Panc1 (cell line): ENCODE measurements at regions not wholly inside any gene's neighbourhood (a gene's known extent, or its start where the extent isn't known, plus 50 kb on each side); places are given as distances from the start of the nearest gene placed in this dataset.

Source experiments
- ATAC-seq: fragments of 200-7000 bp; cut with Tn5 transposase; 2 replicates; pipeline ENCODE4 v1.9.1; 2020; ENCODE audit warnings: mild to moderate bottlenecking, moderate library complexity
- BruUV-seq: library from RNA; stranded (reverse); fragments of 400-500 nt; replicated peaks from 2 replicates; lab custom pipeline; 2021; lab: Mats Ljungman, UMichigan
- CTCF ChIA-PET: fragments of 300-600 bp; sonication (Branson Sonifier 250); formaldehyde crosslinking; loops from one replicate; lab custom pipeline; 2022; ENCODE audit warnings: antibody characterized with exemption; lab: Charles Lee
- POLR2A ChIA-PET: fragments of 300-600 bp; sonication (Branson Sonifier 250); formaldehyde crosslinking; loops from one replicate; lab custom pipeline; 2022; ENCODE audit warnings: antibody characterized with exemption; lab: Charles Lee
- DNase-seq: peaks from one replicate; pipeline ENCODE4 v3.0.0-alpha.2; 2010; ENCODE audit warnings: low read depth, low spot score
- H3K27ac ChIP-seq: 2 replicates; pipeline ENCODE4 v1.5.1; 2011; ENCODE audit warnings: mild to moderate bottlenecking, low read length, inconsistent platforms
- H3K27me3 ChIP-seq: fragments of 200-500 bp; sonication (Bioruptor generic); 2 replicates; pipeline ENCODE4 v1.6.0; 2014; ENCODE audit warnings: low read length, inconsistent platforms; ENCODE audit not compliant: control insufficient read depth, insufficient read depth
- H3K36me3 ChIP-seq: fragments of 200-500 bp; sonication (Bioruptor generic); 2 replicates; pipeline ENCODE4 v1.5.1; 2014; ENCODE audit warnings: inconsistent platforms, mild to moderate bottlenecking, low read length, moderate library complexity; ENCODE audit not compliant: control insufficient read depth, insufficient read depth
- H3K4me1 ChIP-seq: 2 replicates; pipeline ENCODE4 v1.5.1; 2011; ENCODE audit warnings: inconsistent platforms, mild to moderate bottlenecking, low read length, moderate library complexity; ENCODE audit not compliant: control insufficient read depth, insufficient read depth
- H3K4me3 ChIP-seq, 2 experiments: 2 replicates each; pipeline ENCODE4 v1.5.1; 2011 to 2012; ENCODE audit warnings: low read depth in 2 of 2, low read length in 2 of 2, mild to moderate bottlenecking in 2 of 2, inconsistent platforms in 1 of 2, moderate library complexity in 1 of 2
- H3K9me3 ChIP-seq: fragments of 200-500 bp; sonication (Bioruptor generic); 2 replicates; pipeline ENCODE4 v1.5.1; 2014; ENCODE audit warnings: low read depth, mild to moderate bottlenecking, inconsistent platforms, low read length, moderate library complexity; ENCODE audit not compliant: control insufficient read depth, insufficient read depth
- POLR2AphosphoS5 ChIP-seq: IDR thresholded peaks from 2 replicates; pipeline ENCODE4 v1.6.1; 2012; ENCODE audit warnings: mild to moderate bottlenecking, low read depth, low read length, moderate library complexity
- SIN3A ChIP-seq: IDR thresholded peaks from 2 replicates; pipeline ENCODE4 v1.6.1; 2012; ENCODE audit warnings: low read depth, mild to moderate bottlenecking, low read length, moderate library complexity, borderline replicate concordance; ENCODE audit not compliant: insufficient read depth
- TCF7L2 ChIP-seq: IDR thresholded peaks from 2 replicates; pipeline ENCODE4 v1.6.1; 2011; ENCODE audit warnings: mild to moderate bottlenecking, low read depth, low read length, inconsistent platforms
- in situ Hi-C: cut with HindIII; loops from 2 replicates; pipeline ENCODE4 v1.10.0; 2016; ENCODE audit warnings: low sequenced_read_pairs, low pct_unique_long_range_greater_than_20kb
- intact Hi-C: fragments of 100-400 bp; cut with micrococcal nuclease; formaldehyde crosslinking; loops from one replicate; pipeline ENCODE4 v1.10.0; 2022; ENCODE audit not compliant: unreplicated experiment
- TF ChIP-seq, protein P1 (sequence below), 2 experiments: IDR thresholded peaks; 2 replicates each; pipeline ENCODE4 v1.6.1; 2011 to 2012; ENCODE audit warnings: low read depth in 2 of 2, control low read depth in 1 of 2, low read length in 1 of 2, mild to moderate bottlenecking in 1 of 2, moderate library complexity in 1 of 2; ENCODE audit not compliant: insufficient read depth in 1 of 2
- TF ChIP-seq, protein P2 (sequence below): fragments of 450-650 bp; IDR thresholded peaks from 2 replicates; pipeline ENCODE4 v1.5.1; 2017; ENCODE audit warnings: mild to moderate bottlenecking

DNA sequence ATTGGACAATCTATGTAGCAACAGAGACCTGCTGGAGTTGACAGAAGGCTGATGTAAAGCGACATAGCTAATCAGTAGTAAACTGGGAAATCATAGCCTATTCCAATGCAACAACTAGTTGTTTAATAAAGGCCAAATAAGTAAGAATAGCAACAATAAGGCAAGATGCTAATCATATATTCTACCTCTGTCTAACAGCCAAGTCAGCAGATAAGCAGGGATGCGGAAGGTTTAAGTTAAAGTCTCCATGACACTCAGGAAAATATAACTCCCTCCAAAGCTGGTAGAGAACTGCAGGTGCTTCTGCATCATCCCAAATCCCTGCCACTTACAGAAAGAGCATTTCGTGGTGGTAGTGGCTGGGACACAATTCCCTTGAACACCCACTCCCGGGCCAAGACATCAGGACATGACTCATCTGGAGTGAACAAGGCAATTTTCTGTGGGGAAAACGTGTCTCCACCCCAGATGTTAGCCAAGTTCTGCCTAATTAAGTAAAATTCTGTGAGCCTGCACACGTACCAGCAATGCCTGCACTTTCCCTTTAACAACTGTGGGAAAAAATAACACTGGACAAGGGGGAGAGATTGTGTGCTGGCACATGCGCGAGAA lies 413.6 kb upstream of the ID2 start:
- no peak overlapping the region for H3K4me3 ChIP-seq
- H3K4me1 ChIP-seq = no peaks in the 10 kb centered on the region
- no TSS peak for BruUV-seq
- DNase-seq (no peak), ATAC-seq (no peak)
- H3K36me3 ChIP-seq = no peaks in the 10 kb centered on the region
- CTCF ChIA-PET = no interaction called here
- in situ Hi-C loops = no loop called here
- H3K9me3 ChIP-seq = no peaks in the 10 kb centered on the region
- H3K27ac ChIP-seq = no peak overlapping the region
- POLR2A ChIA-PET = no interaction called here
- TF ChIP-seq SIN3A = no peak
- TF ChIP-seq, protein P1, sequence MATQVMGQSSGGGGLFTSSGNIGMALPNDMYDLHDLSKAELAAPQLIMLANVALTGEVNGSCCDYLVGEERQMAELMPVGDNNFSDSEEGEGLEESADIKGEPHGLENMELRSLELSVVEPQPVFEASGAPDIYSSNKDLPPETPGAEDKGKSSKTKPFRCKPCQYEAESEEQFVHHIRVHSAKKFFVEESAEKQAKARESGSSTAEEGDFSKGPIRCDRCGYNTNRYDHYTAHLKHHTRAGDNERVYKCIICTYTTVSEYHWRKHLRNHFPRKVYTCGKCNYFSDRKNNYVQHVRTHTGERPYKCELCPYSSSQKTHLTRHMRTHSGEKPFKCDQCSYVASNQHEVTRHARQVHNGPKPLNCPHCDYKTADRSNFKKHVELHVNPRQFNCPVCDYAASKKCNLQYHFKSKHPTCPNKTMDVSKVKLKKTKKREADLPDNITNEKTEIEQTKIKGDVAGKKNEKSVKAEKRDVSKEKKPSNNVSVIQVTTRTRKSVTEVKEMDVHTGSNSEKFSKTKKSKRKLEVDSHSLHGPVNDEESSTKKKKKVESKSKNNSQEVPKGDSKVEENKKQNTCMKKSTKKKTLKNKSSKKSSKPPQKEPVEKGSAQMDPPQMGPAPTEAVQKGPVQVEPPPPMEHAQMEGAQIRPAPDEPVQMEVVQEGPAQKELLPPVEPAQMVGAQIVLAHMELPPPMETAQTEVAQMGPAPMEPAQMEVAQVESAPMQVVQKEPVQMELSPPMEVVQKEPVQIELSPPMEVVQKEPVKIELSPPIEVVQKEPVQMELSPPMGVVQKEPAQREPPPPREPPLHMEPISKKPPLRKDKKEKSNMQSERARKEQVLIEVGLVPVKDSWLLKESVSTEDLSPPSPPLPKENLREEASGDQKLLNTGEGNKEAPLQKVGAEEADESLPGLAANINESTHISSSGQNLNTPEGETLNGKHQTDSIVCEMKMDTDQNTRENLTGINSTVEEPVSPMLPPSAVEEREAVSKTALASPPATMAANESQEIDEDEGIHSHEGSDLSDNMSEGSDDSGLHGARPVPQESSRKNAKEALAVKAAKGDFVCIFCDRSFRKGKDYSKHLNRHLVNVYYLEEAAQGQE (IDR thresholded peaks at IDR 0.05; ENCODE audit: insufficient read depth in 1 of 2, low read depth in 2 of 2, low read length in 1 of 2) = no peak
- TF ChIP-seq POLR2AphosphoS5 = no peak
- TF ChIP-seq TCF7L2 = no peak
- TF ChIP-seq, protein P2, sequence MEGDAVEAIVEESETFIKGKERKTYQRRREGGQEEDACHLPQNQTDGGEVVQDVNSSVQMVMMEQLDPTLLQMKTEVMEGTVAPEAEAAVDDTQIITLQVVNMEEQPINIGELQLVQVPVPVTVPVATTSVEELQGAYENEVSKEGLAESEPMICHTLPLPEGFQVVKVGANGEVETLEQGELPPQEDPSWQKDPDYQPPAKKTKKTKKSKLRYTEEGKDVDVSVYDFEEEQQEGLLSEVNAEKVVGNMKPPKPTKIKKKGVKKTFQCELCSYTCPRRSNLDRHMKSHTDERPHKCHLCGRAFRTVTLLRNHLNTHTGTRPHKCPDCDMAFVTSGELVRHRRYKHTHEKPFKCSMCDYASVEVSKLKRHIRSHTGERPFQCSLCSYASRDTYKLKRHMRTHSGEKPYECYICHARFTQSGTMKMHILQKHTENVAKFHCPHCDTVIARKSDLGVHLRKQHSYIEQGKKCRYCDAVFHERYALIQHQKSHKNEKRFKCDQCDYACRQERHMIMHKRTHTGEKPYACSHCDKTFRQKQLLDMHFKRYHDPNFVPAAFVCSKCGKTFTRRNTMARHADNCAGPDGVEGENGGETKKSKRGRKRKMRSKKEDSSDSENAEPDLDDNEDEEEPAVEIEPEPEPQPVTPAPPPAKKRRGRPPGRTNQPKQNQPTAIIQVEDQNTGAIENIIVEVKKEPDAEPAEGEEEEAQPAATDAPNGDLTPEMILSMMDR = no peak
- H3K27me3 ChIP-seq = no peaks in the 10 kb centered on the region
- intact Hi-C loops = no loop called here

DNA sequence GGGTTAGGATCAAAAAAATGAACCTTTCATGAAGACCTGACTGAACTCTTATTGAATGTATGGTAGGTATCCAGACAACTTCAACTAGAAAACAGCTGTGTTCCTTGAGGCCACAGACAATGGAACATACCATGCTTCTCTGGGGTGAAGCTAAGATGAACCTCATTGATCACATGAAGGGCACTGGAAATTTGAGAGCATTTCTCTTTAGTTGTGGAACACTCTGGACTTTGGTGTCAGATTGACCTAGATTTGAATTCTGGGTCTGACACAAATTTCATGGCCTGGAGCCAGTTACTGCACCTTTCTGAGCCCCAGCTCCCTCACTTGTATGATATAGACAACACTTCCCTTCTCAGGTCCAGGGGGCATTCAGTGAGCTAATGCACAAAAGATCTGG lies 411.2 kb upstream of the ID2 start:
- POLR2A ChIA-PET = interaction anchor here (0.6 kb wide), 1 partner anchor 809 kb away, joined by 3 read pairs; no protein-coding TSS in a partner anchor

More for the DNA sequence above, 411.2 kb upstream of the ID2 start:
- H3K4me1 ChIP-seq = no peaks in the 10 kb centered on the region
- no peak overlapping the region for H3K27ac ChIP-seq
- no peaks in the 10 kb centered on the region; the same call in 1 of the 2 replicates for H3K9me3 ChIP-seq
- TF ChIP-seq, protein P1 (IDR thresholded peaks at IDR 0.05; ENCODE audit: insufficient read depth in 1 of 2, low read depth in 2 of 2, low read length in 1 of 2) = no peak
- TF ChIP-seq POLR2AphosphoS5 (no peak), TCF7L2 (no peak), SIN3A (no peak)
- TF ChIP-seq, protein P2 = no peak
- no peak overlapping the region for H3K4me3 ChIP-seq
- peaks cover 3% of the 10 kb centered on the region; the same call in 1 of the 2 replicates for H3K27me3 ChIP-seq
- no peak for DNase-seq
- in situ Hi-C loops = no loop called here
- intact Hi-C loops = no loop called here
- H3K36me3 ChIP-seq = no peaks in the 10 kb centered on the region
- CTCF ChIA-PET = no interaction called here
- BruUV-seq = no TSS peak
- no peak for ATAC-seq
